HG02623 (cell line): ENCODE measurements at regions not wholly inside any gene's neighbourhood (a gene's known extent, or its start where the extent isn't known, plus 50 kb on each side); places are given as distances from the start of the nearest gene placed in this dataset.
"Not testable (repeated sequence)": the region's sequence is repeated elsewhere in the genome, so short reads cannot be mapped to it uniquely, and the experiment has no call there.

ENCODE experiments used
- ATAC-seq: cut with Tn5 transposase; IDR thresholded peaks from one replicate; pipeline ENCODE4 v1.9.1; 2021; ENCODE audit warnings: moderate library complexity; ENCODE audit not compliant: unreplicated experiment

- ATAC-seq = no peak
Measured at GRCh38 chr6:90681863-90682262, 95.0 kb upstream of the MAP3K7 start.

DNA sequence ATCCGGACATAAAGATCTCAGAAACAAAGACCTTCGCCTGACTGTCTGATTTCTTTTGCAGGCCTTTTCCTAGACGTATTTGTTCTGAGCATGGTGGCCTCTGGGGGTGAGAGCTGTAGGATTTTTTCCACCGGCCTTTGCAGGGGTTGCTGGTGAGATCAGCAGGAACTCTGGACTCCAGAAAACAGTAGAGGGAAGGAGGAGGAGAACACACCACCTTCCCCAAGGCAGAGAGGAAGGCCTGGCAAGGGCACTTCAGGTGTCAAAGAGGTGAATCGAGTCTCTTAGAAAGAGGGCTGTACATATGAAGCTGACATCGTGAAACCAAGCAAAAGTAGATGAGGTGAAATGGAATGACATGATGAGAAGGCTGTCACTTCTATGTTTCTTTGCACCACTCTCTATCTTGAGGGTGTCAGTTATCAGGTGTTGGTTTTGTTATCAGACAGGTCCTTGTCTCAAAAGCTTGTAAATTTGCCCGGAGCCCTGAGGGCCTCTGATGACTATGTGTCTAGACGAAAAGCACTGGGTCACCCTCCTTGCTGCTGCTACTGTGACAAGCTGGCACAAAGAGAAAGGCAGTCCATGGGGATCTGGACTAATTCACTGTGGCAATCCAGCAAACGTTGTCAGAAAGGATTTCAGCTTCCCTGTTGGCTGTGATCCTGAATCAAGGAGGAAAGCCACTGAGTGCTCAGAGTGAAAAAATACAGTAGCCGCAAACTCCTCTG is 91.3 kb upstream of the MAP3K7 start:
- ATAC-seq = no peak

DNA sequence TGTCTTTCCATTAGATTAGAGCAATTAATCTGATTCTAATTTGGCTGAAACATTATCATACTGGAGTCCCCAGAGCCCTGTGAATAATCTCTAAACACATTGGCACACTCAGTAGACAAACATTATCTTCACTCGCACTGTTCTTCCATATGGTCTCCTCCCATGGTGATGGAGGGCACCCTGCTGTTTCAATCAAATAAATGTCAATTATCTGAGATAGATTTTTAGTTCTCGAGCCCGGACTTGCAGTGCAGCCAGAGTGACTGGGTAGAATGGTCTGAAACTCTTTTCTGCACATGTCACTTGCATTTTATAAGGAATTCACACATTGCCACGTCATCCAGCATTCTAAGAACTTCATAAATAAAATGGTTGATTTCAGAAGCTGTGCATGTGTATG is 90.6 kb upstream of the MAP3K7 start:
- ATAC-seq = no peak

- no peak for ATAC-seq
Measured at GRCh38 chr6:90676516-90677300, 89.8 kb upstream of the MAP3K7 start.

DNA sequence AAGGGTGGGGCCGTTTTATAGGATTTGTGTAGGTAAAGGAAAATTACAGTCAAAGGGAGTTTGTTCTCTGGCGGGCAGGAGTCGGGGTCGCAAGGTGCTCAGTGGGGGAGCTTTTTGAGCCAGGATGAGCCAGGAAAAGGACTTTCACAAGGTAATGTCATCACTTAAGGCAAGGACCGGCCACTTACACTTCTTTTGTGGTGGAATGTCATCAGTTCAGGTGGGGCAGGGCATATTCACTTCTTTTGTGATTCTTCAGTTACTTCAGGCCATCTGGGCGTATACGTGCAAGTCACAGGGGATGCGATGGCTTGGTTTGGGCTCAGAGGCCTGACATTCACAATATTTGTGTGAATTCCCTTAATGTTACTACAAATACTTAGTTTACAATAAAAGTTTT is 88.2 kb upstream of the MAP3K7 start:
- ATAC-seq = not testable (repeated sequence)

DNA sequence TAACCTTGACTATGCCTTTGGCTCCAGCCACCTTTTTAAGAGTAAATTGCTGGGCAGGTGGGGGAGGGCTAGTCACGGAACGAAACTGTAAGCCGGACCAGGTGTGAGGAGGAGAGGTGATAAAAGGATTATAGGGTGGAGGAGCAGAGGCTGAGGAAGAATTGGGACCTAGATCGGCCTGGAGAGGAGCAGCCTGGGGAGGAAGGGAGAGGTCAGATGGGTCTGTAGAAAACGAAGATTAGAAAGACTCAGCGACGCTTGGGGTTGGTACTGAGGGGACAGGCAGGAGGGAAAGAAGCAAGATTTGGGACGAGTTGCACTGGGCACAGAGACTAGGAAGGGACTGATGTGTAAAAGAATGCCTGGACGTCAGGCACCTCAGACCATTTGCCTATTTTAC is 87.2 kb upstream of the MAP3K7 start:
- not testable (repeated sequence) for ATAC-seq

DNA sequence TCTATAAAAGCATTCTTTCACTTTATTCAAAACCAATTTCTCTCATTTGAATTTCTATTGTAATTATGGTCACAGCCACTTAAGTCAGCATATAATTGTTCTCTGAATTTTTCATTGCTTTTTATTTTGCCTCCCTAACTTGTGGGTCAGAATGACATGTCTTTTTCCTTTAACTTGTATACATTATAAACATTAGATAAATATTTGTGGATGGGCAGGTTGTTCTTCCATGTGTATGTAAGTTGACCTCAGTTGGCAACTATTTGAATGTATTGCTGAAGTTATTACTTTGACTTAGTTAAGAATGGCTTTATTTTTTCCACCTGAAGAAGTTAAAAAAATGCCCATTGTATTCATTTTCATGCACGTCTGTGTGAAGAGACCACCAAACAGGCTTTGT is 83.0 kb upstream of the MAP3K7 start:
- no peak for ATAC-seq

GRCh38 chr6:90669420-90669819 is 82.5 kb upstream of the MAP3K7 start:
- no peak for ATAC-seq

- no peak for ATAC-seq
Measured at GRCh38 chr6:90668141-90668540, 81.3 kb upstream of the MAP3K7 start.

DNA sequence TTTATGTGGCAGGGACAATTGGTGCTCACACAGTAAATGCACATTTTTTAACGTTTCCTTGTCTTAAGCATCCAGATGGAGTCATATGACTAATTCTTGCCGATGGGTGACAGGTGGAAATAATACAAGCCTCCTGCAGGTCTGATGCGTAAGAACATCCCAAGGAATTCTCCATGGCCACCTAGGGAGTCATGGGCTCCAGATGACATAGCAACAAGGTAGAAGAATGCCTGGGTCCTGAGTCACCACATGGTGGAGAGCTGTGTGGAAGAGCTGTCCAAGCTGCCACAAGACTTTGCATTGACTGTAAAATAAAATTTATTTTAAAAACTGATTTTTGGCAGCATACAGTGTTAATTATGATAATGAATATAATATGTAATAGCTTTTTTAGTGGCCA is 77.0 kb upstream of the MAP3K7 start:
- ATAC-seq = no peak

DNA sequence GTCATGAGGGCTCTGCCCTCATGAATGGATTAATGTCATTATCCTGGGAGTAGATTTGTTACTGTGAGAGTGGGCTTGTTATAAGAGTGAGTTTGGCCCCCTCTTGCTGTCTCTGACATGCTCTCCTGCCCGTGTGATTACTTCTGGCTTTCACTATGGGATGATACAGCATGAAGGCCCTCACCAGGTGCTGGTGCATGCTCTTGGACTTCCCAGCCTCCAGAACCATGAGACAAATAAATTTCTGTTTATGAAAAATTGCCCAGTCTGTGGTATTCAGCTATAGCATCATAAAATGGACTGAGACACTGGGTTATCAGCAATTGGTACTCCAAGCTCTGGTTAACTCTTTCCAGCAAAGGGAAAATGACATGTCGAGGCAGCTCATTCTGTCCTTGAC is 76.2 kb upstream of the MAP3K7 start:
- no peak for ATAC-seq

GRCh38 chr6:90660931-90661330 is 74.1 kb upstream of the MAP3K7 start:
- no peak for ATAC-seq

DNA sequence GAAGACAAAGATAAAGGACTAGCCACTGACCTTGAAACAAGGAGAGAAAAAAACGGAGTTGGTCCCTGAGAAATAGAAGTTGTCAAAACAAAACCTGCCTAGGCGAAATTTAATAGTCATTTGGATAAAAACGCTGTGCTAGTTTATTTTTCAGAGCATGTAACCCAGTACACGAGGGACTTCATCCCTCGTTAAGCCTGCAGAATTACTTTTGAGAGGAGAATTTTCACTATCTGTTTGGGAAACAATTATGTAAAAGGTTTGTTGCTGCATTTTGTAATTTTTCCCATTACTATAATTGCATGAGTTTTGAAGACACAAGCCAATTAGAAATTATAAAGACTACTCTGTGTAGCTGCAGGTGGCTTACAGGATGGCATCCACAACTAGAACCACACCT is 71.6 kb upstream of the MAP3K7 start:
- ATAC-seq = no peak

GRCh38 chr6:90656325-90656724 is 69.5 kb upstream of the MAP3K7 start:
- no peak for ATAC-seq

GRCh38 chr6:90654806-90655205 is 67.9 kb upstream of the MAP3K7 start:
- no peak for ATAC-seq

DNA sequence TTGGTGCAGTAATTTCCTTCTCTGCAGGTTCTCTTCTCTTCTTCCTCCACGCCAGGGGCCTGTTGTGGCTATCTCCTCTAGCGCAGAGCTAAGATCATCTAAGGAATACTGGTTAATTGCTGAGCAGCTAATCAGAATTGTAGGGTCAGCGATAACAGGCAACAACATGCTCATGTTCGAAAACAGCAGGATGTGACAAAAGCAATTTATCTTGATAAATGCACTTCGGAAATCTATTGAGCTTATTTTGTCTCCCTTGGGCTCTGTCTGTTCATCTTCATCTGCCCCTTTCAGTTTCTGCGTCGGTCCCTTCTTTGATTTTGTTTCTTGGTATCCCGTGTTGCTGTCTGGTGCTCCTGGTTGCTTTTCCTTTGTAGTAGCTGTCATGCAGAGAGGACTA is 67.3 kb upstream of the MAP3K7 start:
- ATAC-seq = no peak

GRCh38 chr6:90653750-90654149 is 66.9 kb upstream of the MAP3K7 start:
- ATAC-seq = no peak

DNA sequence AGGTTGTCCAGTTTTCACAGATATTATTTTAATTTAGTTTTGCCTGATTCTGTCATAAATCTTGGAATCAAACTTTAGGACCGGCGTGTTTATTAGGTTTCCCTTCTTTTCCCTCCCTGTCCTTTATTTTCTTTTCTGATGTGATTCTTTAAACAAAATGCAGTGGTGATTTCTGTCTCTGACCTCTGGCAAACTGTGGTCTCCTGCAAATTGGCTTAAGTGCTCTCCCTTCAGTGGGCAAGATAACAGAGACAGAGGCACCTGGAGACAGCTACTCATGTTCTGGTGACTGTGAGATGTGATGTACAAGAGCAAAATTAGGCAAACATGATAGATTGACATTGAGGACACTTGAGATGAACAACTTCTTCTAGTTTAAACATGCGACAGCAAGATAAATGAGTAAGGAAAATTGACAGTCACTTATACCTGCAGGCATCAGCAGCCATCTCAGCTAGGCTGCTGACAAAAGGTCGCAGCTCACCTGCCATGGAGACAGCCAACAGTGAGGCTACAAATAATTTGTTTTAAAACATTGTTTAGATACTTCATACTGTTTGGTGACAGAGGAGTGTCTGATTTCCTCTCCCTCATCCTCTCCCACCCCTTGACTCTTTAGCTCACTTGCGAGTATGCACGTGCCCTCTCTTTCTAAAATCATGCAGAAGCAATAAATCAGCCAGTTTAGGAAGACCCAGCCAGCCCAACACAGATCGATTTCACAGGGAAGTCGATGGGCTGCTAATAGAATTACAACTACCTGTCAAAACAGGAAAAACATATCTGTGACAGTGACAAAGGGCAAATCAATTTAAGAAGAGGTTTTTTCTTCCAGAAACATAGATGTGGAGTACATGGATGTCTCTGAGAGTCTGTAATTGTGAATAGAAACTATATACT is 63.4 kb upstream of the MAP3K7 start:
- ATAC-seq = no peak

- no peak for ATAC-seq
Measured at GRCh38 chr6:90648873-90649272, 62.0 kb upstream of the MAP3K7 start.

GRCh38 chr6:90646940-90647339 is 60.1 kb upstream of the MAP3K7 start:
- no peak for ATAC-seq

- ATAC-seq = no peak
Measured at GRCh38 chr6:90645634-90646033, 58.8 kb upstream of the MAP3K7 start.

DNA sequence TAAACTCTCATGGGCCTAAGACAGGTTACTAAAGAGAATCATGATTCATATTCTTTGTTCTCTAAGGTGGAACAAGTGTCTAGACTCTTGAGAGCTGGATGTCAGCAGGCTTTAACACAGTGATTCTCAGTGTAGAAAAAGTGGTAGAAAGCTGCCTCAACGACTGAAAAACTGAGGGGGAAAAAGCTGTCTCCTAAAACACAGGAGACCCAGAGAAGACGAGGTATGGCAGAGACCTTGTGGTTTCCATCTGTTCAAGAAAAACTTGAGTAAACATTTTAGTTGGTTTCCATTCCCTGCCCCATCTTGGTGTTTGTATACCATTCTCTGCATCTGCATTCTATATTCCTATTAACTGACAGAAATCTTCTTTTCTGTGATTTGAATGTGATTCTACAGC is 57.6 kb upstream of the MAP3K7 start:
- no peak for ATAC-seq
